ENCODE measurements at regions not wholly inside any gene's neighbourhood (a gene's known extent, or its start where the extent isn't known, plus 50 kb on each side); places are given as distances from the start of the nearest gene placed in this dataset.

GRCh38 chr6:155580904-155581303 lies 125.3 kb upstream of the NOX3 start:
- TF ChIP-seq, protein P1, sequence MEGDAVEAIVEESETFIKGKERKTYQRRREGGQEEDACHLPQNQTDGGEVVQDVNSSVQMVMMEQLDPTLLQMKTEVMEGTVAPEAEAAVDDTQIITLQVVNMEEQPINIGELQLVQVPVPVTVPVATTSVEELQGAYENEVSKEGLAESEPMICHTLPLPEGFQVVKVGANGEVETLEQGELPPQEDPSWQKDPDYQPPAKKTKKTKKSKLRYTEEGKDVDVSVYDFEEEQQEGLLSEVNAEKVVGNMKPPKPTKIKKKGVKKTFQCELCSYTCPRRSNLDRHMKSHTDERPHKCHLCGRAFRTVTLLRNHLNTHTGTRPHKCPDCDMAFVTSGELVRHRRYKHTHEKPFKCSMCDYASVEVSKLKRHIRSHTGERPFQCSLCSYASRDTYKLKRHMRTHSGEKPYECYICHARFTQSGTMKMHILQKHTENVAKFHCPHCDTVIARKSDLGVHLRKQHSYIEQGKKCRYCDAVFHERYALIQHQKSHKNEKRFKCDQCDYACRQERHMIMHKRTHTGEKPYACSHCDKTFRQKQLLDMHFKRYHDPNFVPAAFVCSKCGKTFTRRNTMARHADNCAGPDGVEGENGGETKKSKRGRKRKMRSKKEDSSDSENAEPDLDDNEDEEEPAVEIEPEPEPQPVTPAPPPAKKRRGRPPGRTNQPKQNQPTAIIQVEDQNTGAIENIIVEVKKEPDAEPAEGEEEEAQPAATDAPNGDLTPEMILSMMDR (IDR thresholded peaks at IDR 0.05; ENCODE audit: low read depth, low read length) = no peak
- no peak for TF ChIP-seq EZH2phosphoT487 (IDR thresholded peaks at IDR 0.05; ENCODE audit: low read depth)
